ENCODE measurements at regions not wholly inside any gene's neighbourhood (a gene's known extent, or its start where the extent isn't known, plus 50 kb on each side); places are given as distances from the start of the nearest gene placed in this dataset.

GRCh38 chr18:43422518-43422917 lies 145.2 kb upstream of the SYT4 start:
- no peak overlapping the region for H3K4me3 ChIP-seq
- no peak overlapping the region for H3K27ac ChIP-seq
- no peaks in the 10 kb centered on the region for H3K36me3 ChIP-seq
- DNase-seq (no peak), ATAC-seq (no peak)
- no peaks in the 10 kb centered on the region for H3K27me3 ChIP-seq
- H3K9me3 ChIP-seq: no peaks in the 10 kb centered on the region
- TF ChIP-seq, protein P1, sequence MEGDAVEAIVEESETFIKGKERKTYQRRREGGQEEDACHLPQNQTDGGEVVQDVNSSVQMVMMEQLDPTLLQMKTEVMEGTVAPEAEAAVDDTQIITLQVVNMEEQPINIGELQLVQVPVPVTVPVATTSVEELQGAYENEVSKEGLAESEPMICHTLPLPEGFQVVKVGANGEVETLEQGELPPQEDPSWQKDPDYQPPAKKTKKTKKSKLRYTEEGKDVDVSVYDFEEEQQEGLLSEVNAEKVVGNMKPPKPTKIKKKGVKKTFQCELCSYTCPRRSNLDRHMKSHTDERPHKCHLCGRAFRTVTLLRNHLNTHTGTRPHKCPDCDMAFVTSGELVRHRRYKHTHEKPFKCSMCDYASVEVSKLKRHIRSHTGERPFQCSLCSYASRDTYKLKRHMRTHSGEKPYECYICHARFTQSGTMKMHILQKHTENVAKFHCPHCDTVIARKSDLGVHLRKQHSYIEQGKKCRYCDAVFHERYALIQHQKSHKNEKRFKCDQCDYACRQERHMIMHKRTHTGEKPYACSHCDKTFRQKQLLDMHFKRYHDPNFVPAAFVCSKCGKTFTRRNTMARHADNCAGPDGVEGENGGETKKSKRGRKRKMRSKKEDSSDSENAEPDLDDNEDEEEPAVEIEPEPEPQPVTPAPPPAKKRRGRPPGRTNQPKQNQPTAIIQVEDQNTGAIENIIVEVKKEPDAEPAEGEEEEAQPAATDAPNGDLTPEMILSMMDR (IDR thresholded peaks at IDR 0.05): no peak
- intact Hi-C loops (cut with DNase I): no loop called here
- no peaks in the 10 kb centered on the region for H3K4me1 ChIP-seq

DNA sequence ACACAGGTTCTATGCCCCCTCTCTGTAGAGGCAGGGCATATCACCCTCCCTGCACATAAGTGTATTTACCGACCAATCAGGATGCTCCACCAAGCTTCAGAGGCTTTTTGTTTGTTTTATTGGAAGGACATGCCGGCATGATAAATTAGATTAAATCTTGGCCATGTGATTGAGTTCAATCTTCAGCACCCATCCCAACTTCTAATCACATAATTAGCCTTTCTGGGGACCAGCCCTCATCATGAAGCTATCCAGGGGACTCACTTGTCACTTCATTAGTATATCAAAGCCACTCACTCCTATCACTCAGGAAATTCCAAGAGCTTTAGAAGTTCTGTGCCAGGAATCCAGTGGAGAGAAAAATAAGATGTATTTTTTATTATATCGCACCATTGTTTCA lies 158.6 kb upstream of the SYT4 start:
- Histone ChIP-seq H3K36me3 (no peaks in the 10 kb centered on the region), H3K27ac (no peak overlapping the region), H3K27me3 (no peaks in the 10 kb centered on the region), H3K9me3 (peaks cover 6% of the 10 kb centered on the region), H3K4me1 (no peaks in the 10 kb centered on the region), H3K4me3 (no peak overlapping the region)
- ATAC-seq (no peak), DNase-seq (no peak)
- TF ChIP-seq, protein P1 (IDR thresholded peaks at IDR 0.05): no peak
- intact Hi-C loops (cut with DNase I): no loop called here

DNA sequence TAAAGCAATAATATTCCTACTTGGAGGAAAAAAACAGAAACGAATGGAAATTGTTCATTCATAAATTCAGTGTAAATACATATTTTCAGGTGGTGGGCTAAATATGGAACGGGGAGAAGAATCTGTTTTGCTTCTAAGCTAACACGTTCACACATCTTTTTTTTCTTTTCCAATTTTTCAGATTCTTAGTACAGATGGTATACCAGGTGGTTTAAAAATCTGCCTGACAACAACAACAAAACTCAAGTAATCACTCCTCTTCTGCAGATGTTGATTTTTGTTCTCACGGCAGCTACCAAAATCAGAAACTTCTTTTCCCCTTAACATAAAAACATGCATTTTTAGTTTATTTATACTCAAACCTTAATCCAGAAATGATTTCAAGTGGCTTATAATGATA lies 164.8 kb upstream of the SYT4 start:
- peaks cover 6% of the 10 kb centered on the region for H3K9me3 ChIP-seq
- DNase-seq: no peak
- H3K4me3 ChIP-seq: no peak overlapping the region
- H3K36me3 ChIP-seq: no peaks in the 10 kb centered on the region
- ATAC-seq: no peak
- intact Hi-C loops (cut with DNase I): no loop called here
- no peak overlapping the region for H3K27ac ChIP-seq
- H3K4me1 ChIP-seq: no peaks in the 10 kb centered on the region
- TF ChIP-seq, protein P1 (IDR thresholded peaks at IDR 0.05): no peak
- no peaks in the 10 kb centered on the region for H3K27me3 ChIP-seq

GRCh38 chr18:43442571-43442970 lies 165.3 kb upstream of the SYT4 start:
- DNase-seq: no peak
- peaks cover 6% of the 10 kb centered on the region for H3K9me3 ChIP-seq
- H3K27ac ChIP-seq: no peak overlapping the region
- no peak overlapping the region for H3K4me3 ChIP-seq
- H3K36me3 ChIP-seq: no peaks in the 10 kb centered on the region
- no peak for ATAC-seq
- intact Hi-C loops (cut with DNase I): no loop called here
- H3K27me3 ChIP-seq: no peaks in the 10 kb centered on the region
- TF ChIP-seq, protein P1 (IDR thresholded peaks at IDR 0.05): no peak
- H3K4me1 ChIP-seq: no peaks in the 10 kb centered on the region

DNA sequence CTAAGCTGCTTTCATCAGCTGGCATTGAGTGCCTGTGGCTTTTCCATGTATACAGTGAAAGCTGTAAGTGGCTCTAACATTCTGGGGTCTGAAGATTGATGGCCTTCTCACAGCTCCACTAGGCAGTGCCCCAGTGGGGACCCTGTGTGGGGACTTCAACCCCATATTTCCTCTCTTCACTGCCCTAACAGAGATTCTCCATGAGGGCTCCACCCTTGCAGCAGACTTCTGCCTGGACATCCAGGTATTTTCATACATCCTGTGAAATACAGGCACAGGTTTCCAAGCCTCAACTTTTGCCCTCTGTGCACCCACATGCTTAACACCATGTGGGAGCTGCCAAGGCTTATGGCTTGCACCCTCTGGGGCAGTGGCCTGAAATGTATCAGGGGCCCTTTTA lies 188.2 kb upstream of the SYT4 start:
- Histone ChIP-seq H3K36me3 (no peaks in the 10 kb centered on the region), H3K4me1 (no peaks in the 10 kb centered on the region), H3K27me3 (no peaks in the 10 kb centered on the region), H3K4me3 (no peak overlapping the region), H3K9me3 (peaks cover 8% of the 10 kb centered on the region), H3K27ac (no peak overlapping the region)
- no peak for DNase-seq
- no peak for ATAC-seq
- intact Hi-C loops (cut with DNase I): no loop called here
- TF ChIP-seq, protein P1 (IDR thresholded peaks at IDR 0.05): no peak

DNA sequence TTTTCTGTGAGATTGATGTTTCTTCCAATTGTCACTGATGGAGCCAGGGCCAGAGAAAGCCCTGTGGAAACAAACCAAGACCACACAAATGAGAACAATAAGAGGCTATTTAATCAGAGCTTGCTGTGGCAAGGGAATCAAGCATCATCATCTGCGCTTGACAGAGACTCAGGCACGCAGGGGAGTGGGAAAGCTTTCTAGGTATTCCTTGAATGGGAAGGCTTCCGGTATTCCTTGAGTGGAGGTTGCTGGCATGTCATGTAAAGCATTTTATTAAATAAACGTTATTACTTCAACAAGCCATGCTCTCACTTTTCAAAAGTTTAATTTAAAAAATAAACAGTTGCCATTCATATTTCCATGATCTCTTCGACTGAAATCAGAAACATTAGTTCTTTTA lies 194.6 kb upstream of the SYT4 start:
- Histone ChIP-seq H3K9me3 (no peaks in the 10 kb centered on the region), H3K4me3 (no peak overlapping the region), H3K4me1 (no peaks in the 10 kb centered on the region), H3K27me3 (no peaks in the 10 kb centered on the region), H3K36me3 (no peaks in the 10 kb centered on the region), H3K27ac (no peak overlapping the region)
- intact Hi-C loops (cut with DNase I): no loop called here
- no peak for ATAC-seq
- no peak for DNase-seq
- TF ChIP-seq, protein P1 (IDR thresholded peaks at IDR 0.05): no peak

All from upper lobe of right lung (tissue), 1 donor.